T-cell (primary cell): ENCODE measurements at regions not wholly inside any gene's neighbourhood (a gene's known extent, or its start where the extent isn't known, plus 50 kb on each side); places are given as distances from the start of the nearest gene placed in this dataset.

Source experiments
- ATAC-seq, 4 experiments: fragments of 200-7000 bp in 3 of 4; fragments of 150-1000 bp in 1 of 4; cut with Tn5 transposase; replicated peaks in 1 of 4; 1 replicate in 3 of 4; 2 replicates in 1 of 4; pipeline ENCODE4 v1.10.0; 2021; ENCODE audit warnings: moderate library complexity in 3 of 4, mild to moderate bottlenecking in 2 of 4, moderate number of reproducible peaks in 1 of 4
- CTCF ChIA-PET, 2 donors: fragments of 300-600 bp; sonication (Branson Sonifier 250); formaldehyde crosslinking; loops; one replicate each; lab custom pipeline; 2022; ENCODE audit warnings: antibody characterized with exemption in 2 of 2; lab: Charles Lee
- POLR2A ChIA-PET, 2 donors: fragments of 300-600 bp; sonication (Branson Sonifier 250); formaldehyde crosslinking; loops; one replicate each; lab custom pipeline; 2022; ENCODE audit warnings: antibody characterized with exemption in 2 of 2; lab: Charles Lee
- DNase-seq, 35 experiments: peaks; one replicate each; pipeline versions ENCODE4 v3.0.0 to v3.0.0-alpha.2; 2013 to 2023
- H3K27ac ChIP-seq: one replicate; pipeline ENCODE4 v1.5.1; 2013; ENCODE audit warnings: low read length
- H3K27me3 ChIP-seq, 2 experiments: replicated peaks in 1 of 2; 1 replicate in 1 of 2; 2 replicates in 1 of 2; pipeline versions ENCODE4 v1.6.1 to v1.7.0; 2013; ENCODE audit warnings: low read length in 1 of 2, mixed read lengths in 1 of 2; ENCODE audit not compliant: control insufficient read depth in 2 of 2, insufficient read depth in 2 of 2; ENCODE audit errors: extremely low read depth in 1 of 2
- H3K36me3 ChIP-seq, 2 donors: 1 replicate in 1 of 2; 2 replicates in 1 of 2; pipeline versions ENCODE4 v1.6.1 to v1.7.0; 2013; ENCODE audit warnings: low read length in 1 of 2; ENCODE audit not compliant: control insufficient read depth in 2 of 2, insufficient read depth in 1 of 2; ENCODE audit errors: extremely low read depth in 1 of 2
- H3K4me1 ChIP-seq, 2 experiments: 1 replicate in 1 of 2; 2 replicates in 1 of 2; pipeline versions ENCODE4 v1.6.1 to v1.7.0; 2013; ENCODE audit warnings: low read length in 2 of 2, mixed read lengths in 1 of 2; ENCODE audit not compliant: insufficient read depth in 2 of 2, control insufficient read depth in 1 of 2; ENCODE audit errors: extremely low read depth in 1 of 2
- H3K4me3 ChIP-seq, 2 donors: 1 replicate in 1 of 2; 2 replicates in 1 of 2; pipeline versions ENCODE4 v1.5.1 to v1.7.0; 2013; ENCODE audit warnings: mild to moderate bottlenecking in 2 of 2, low read length in 1 of 2, moderate library complexity in 1 of 2; ENCODE audit not compliant: control insufficient read depth in 1 of 2; ENCODE audit errors: extremely low read depth in 1 of 2
- H3K9me3 ChIP-seq: 2 replicates; pipeline ENCODE4 v1.7.0; 2013
- H3K27ac Mint-ChIP-seq, 2 donors: one replicate each; pipeline ENCODE4 v1.8.0; 2020 to 2021; ENCODE audit warnings: mild to moderate bottlenecking in 2 of 2, mixed read lengths in 2 of 2
- H3K27me3 Mint-ChIP-seq, 2 donors: one replicate each; pipeline ENCODE4 v1.8.0; 2021 to 2022; ENCODE audit warnings: mixed read lengths in 2 of 2
- H3K36me3 Mint-ChIP-seq: one replicate; pipeline ENCODE4 v1.8.0; 2021; ENCODE audit warnings: mixed read lengths
- H3K4me1 Mint-ChIP-seq, 3 donors: one replicate each; pipeline ENCODE4 v1.8.0; 2020 to 2022; ENCODE audit warnings: mixed read lengths in 3 of 3, mild to moderate bottlenecking in 1 of 3
- H3K4me3 Mint-ChIP-seq, 3 donors: one replicate each; pipeline ENCODE4 v1.8.0; 2020 to 2022; ENCODE audit warnings: mild to moderate bottlenecking in 3 of 3, mixed read lengths in 3 of 3, moderate library complexity in 3 of 3
- H3K9me3 Mint-ChIP-seq, 3 donors: one replicate each; pipeline ENCODE4 v1.8.0; 2020 to 2022; ENCODE audit warnings: mixed read lengths in 3 of 3
- WGBS: methylation state at CpG from one replicate; pipeline ENCODE4 v1.1.5; 2013; ENCODE audit warnings: missing lambda C conversion rate; ENCODE audit not compliant: insufficient coverage; 5-methylcytosine and 5-hydroxymethylcytosine counted together

DNA sequence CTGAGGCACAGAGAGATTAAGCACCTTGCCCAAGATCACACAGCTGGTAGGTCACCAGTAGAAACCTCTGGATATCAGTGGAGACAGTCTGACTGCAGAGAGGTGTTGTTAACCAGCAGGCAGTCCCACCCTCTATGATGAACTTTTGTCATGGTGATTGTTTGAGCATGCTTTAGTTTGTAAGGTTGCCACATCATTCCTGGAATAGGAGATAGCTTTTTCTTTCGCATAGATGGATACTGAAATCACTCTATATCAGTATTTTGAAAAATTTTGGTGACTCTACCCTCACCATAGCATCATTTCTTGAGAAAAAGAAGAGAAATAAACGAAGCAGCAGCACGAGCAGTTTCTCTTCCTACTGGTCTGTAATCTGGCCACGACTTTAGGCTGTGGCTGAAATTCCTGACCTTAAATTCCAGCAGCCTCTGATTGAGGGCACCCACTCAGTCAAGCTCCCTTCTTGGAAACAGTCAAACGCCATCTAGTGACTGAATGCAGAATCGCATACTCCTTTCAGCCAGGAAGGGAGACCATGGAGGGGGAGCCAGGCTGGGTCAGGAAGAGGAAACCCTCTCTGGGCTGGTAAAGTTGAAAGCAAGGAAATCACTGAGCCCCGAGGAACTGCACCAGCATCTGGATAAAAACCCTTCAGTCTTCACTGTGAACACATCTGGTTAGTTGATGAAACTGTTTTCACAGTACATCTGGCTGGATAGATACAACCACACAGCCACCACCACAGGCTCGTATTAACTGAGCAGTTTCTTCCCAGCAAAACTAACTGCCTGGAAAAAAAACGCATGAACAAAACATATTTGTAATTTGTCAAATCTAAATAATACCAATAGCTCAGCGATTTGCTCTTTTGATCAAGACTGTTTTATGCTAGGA is 108.5 kb upstream of the XYLT1 start:
- Mint-ChIP-seq H3K9me3 (peaks cover 0 to 6% (median 5%) of the 10 kb centered on the region in 3 donors), H3K27me3 (peaks cover 9 to 10% of the 10 kb centered on the region in 2 donors), H3K27ac (no peak overlapping the region), H3K4me3 (no peak overlapping the region), H3K4me1 (peaks cover 0 to 4% (median 2%) of the 10 kb centered on the region in 3 donors), H3K36me3 (no peaks in the 10 kb centered on the region)
- no peaks in the 10 kb centered on the region for H3K9me3 ChIP-seq
- peak in 34 of 35 experiments; percentile 6 to 82 (median 41) for DNase-seq
- WGBS: 0% methylated on average over 1 of the region's 10 CpGs
- H3K27ac ChIP-seq: no peak overlapping the region
- H3K27me3 ChIP-seq: no peaks in the 10 kb centered on the region
- H3K4me1 ChIP-seq: peaks cover 0 to 3% of the 10 kb centered on the region in 2 experiments
- CTCF ChIA-PET: interaction anchor here (0.6 to 2.3 kb wide), 15 partner anchors 9 to 775 kb away, joined by 3 to 17 read pairs (median 4); no protein-coding TSS in a partner anchor
- POLR2A ChIA-PET: interaction anchor here in 1 of 2 donors (0.6 to 0.7 kb wide), 3 partner anchors 125 to 729 kb away, joined by 3 to 4 read pairs (median 3); no protein-coding TSS in a partner anchor
- no peaks in the 10 kb centered on the region for H3K36me3 ChIP-seq
- ATAC-seq: peak; percentile 63 to 75 (median 70)
- no peak overlapping the region for H3K4me3 ChIP-seq

GRCh38 chr16:17574256-17574655 is 103.5 kb upstream of the XYLT1 start:
- no peaks in the 10 kb centered on the region for H3K36me3 ChIP-seq
- no peak overlapping the region for H3K27ac ChIP-seq
- H3K27me3 ChIP-seq: peaks cover 0 to 2% of the 10 kb centered on the region in 2 experiments
- Mint-ChIP-seq H3K4me1 (peaks cover 0 to 1% (median under 1%) of the 10 kb centered on the region in 3 donors), H3K4me3 (no peak overlapping the region), H3K36me3 (no peaks in the 10 kb centered on the region), H3K9me3 (no peaks in the 10 kb centered on the region), H3K27me3 (peaks cover 5 to 14% of the 10 kb centered on the region in 2 donors), H3K27ac (no peak overlapping the region)
- DNase-seq (no peak), ATAC-seq (no peak)
- CTCF ChIA-PET: no interaction called here
- 84% methylated on average over 2 of the region's 3 CpGs for WGBS
- H3K4me1 ChIP-seq: peaks cover 0 to under 1% of the 10 kb centered on the region in 2 experiments
- POLR2A ChIA-PET: no interaction called here
- H3K9me3 ChIP-seq: no peaks in the 10 kb centered on the region
- no peak overlapping the region for H3K4me3 ChIP-seq

DNA sequence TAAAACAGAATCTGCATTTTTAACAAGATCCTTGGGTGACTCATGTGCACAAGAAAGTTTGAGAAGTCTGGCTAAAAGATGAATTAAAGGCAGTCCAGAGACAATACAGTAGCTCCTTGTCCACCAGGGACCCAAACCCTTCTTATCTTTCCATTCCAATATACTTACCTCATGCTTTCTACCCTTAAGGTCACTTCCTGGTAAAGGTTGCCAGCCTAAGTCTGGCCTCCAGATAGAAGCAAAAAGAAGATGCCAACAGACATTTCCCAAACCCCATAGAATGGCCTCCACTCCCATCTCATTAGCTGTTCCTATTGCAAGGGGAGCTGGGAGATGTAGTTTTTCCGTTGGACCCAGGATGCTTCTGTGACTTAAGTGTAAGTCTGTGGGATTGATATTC is 101.4 kb upstream of the XYLT1 start:
- H3K9me3 Mint-ChIP-seq: no peaks in the 10 kb centered on the region
- CTCF ChIA-PET: interaction anchor here in 1 of 2 donors (1.0 kb wide), 1 partner anchor 13 kb away, joined by 3 read pairs; no protein-coding TSS in a partner anchor

GRCh38 chr16:17571499-17572093 is 100.8 kb upstream of the XYLT1 start:
- POLR2A ChIA-PET: no interaction called here
- Mint-ChIP-seq H3K4me3 (no peak overlapping the region), H3K9me3 (no peaks in the 10 kb centered on the region), H3K36me3 (no peaks in the 10 kb centered on the region), H3K27me3 (peaks cover 7 to 18% of the 10 kb centered on the region in 2 donors), H3K4me1 (no peaks in the 10 kb centered on the region), H3K27ac (no peak overlapping the region)
- no peak overlapping the region for H3K4me3 ChIP-seq
- no peaks in the 10 kb centered on the region for H3K36me3 ChIP-seq
- ATAC-seq (no peak), DNase-seq (no peak)
- CTCF ChIA-PET: interaction anchor here in 1 of 2 donors (1.0 to 2.0 kb wide), 2 partner anchors 7 to 14 kb away, joined by 3 to 6 read pairs; no protein-coding TSS in a partner anchor
- H3K27ac ChIP-seq: no peak overlapping the region
- no peaks in the 10 kb centered on the region for H3K9me3 ChIP-seq
- WGBS: 65% methylated on average over 3 of the region's 6 CpGs
- H3K27me3 ChIP-seq: peaks cover 0 to 8% of the 10 kb centered on the region in 2 experiments
- no peaks in the 10 kb centered on the region for H3K4me1 ChIP-seq

More for the DNA sequence above, 101.4 kb upstream of the XYLT1 start:
- H3K4me3 ChIP-seq: no peak overlapping the region
- WGBS: no CpG with 5 or more reads among the region's 1 CpG
- no peaks in the 10 kb centered on the region for H3K36me3 ChIP-seq
- no peaks in the 10 kb centered on the region for H3K9me3 ChIP-seq
- peaks cover 7 to 18% of the 10 kb centered on the region in 2 donors for H3K27me3 Mint-ChIP-seq
- no peak overlapping the region for H3K27ac ChIP-seq
- no peaks in the 10 kb centered on the region for H3K4me1 Mint-ChIP-seq
- DNase-seq (no peak), ATAC-seq (no peak)
- peaks cover 0 to 8% of the 10 kb centered on the region in 2 experiments for H3K27me3 ChIP-seq
- POLR2A ChIA-PET: no interaction called here
- no peaks in the 10 kb centered on the region for H3K36me3 Mint-ChIP-seq
- H3K4me1 ChIP-seq: no peaks in the 10 kb centered on the region
- H3K27ac Mint-ChIP-seq: no peak overlapping the region
- H3K4me3 Mint-ChIP-seq: no peak overlapping the region

DNA sequence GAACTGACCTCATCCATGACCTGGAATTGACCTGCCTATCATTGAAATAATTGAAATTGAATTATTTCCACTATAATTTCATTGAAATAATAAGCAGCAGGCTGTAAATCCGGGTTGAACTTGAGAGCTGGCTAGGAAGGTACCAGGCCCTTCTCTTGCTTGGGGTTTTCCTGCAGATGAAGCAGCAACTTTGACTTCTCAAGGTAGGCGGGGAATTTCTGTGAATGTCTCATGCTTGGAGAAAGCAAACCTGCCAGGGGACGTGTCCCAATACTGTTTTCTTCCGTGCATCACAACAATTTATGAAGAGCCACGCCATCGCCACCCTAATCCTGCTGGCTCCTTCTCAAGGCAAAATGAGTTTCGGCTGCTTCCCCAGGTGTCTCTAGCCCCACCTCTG is 97.5 kb upstream of the XYLT1 start:
- POLR2A ChIA-PET: no interaction called here
- no peak for DNase-seq
- no peak overlapping the region for H3K27ac ChIP-seq
- no peaks in the 10 kb centered on the region for H3K36me3 Mint-ChIP-seq
- peaks cover 0 to 7% of the 10 kb centered on the region in 2 experiments for H3K27me3 ChIP-seq
- no peak overlapping the region for H3K27ac Mint-ChIP-seq
- WGBS: 89% methylated on average over 6 of the region's 7 CpGs
- no peaks in the 10 kb centered on the region for H3K4me1 Mint-ChIP-seq
- H3K9me3 Mint-ChIP-seq: no peaks in the 10 kb centered on the region
- no peaks in the 10 kb centered on the region for H3K4me1 ChIP-seq
- no peak overlapping the region for H3K4me3 Mint-ChIP-seq
- peaks cover 14 to 24% of the 10 kb centered on the region in 2 donors for H3K27me3 Mint-ChIP-seq
- no peak for ATAC-seq
- no peak overlapping the region for H3K4me3 ChIP-seq
- H3K36me3 ChIP-seq: no peaks in the 10 kb centered on the region
- CTCF ChIA-PET: no interaction called here
- H3K9me3 ChIP-seq: no peaks in the 10 kb centered on the region

- ATAC-seq (no peak), DNase-seq (no peak)
- no peaks in the 10 kb centered on the region for H3K4me1 ChIP-seq
- H3K27ac ChIP-seq: no peak overlapping the region
- ChIA-PET CTCF (no interaction called here), POLR2A (no interaction called here)
- H3K4me3 ChIP-seq: no peak overlapping the region
- no peaks in the 10 kb centered on the region for H3K4me1 Mint-ChIP-seq
- H3K36me3 Mint-ChIP-seq: no peaks in the 10 kb centered on the region
- no peaks in the 10 kb centered on the region for H3K9me3 ChIP-seq
- no peak overlapping the region for H3K4me3 Mint-ChIP-seq
- H3K27ac Mint-ChIP-seq: no peak overlapping the region
- H3K36me3 ChIP-seq: no peaks in the 10 kb centered on the region
- H3K9me3 Mint-ChIP-seq: no peaks in the 10 kb centered on the region
- peaks cover 14 to 29% of the 10 kb centered on the region in 2 donors for H3K27me3 Mint-ChIP-seq
- WGBS: 80% methylated on average over 2 of the region's 7 CpGs
- H3K27me3 ChIP-seq: peaks cover 0 to 6% of the 10 kb centered on the region in 2 experiments
These were observed 96.7 kb upstream of the XYLT1 start for GRCh38 chr16:17567455-17567854.
